ENCODE measurements at regions not wholly inside any gene's neighbourhood (a gene's known extent, or its start where the extent isn't known, plus 50 kb on each side); places are given as distances from the start of the nearest gene placed in this dataset.

GRCh38 chr1:212232090-212232489 lies 53.1 kb upstream of the PPP2R5A start:
- ChIA-PET POLR2A (no interaction called here), CTCF (no interaction called here)
- no peak for TF ChIP-seq CTCF (IDR thresholded peaks at IDR 0.05; ENCODE audit: low read depth, low read length)

GRCh38 chr1:212233321-212233720 lies 51.9 kb upstream of the PPP2R5A start:
- TF ChIP-seq CTCF (IDR thresholded peaks at IDR 0.05; ENCODE audit: low read depth, low read length): no peak
- ChIA-PET CTCF (no interaction called here), POLR2A (no interaction called here)
- Histone ChIP-seq H3K4me3 (ENCODE audit: low read depth, low read length) (no peak overlapping the region), H3K27ac (ENCODE audit: low read depth, low read length) (no peak overlapping the region), H3K9me3 (ENCODE audit: control insufficient read depth, insufficient read depth, low read length) (no peaks in the 10 kb centered on the region), H3K27me3 (ENCODE audit: control insufficient read depth, insufficient read depth, low read length) (no peaks in the 10 kb centered on the region)
- no peak for DNase-seq (ENCODE audit: low read depth, low spot score)

More at GRCh38 chr1:212232090-212232489, 53.1 kb upstream of the PPP2R5A start:
- no peak for DNase-seq (ENCODE audit: low read depth, low spot score)
- H3K27me3 ChIP-seq (ENCODE audit: control insufficient read depth, insufficient read depth, low read length): no peaks in the 10 kb centered on the region
- H3K27ac ChIP-seq (ENCODE audit: low read depth, low read length): no peak overlapping the region
- H3K4me3 ChIP-seq (ENCODE audit: low read depth, low read length): no peak overlapping the region
- no peaks in the 10 kb centered on the region for H3K9me3 ChIP-seq (ENCODE audit: control insufficient read depth, insufficient read depth, low read length)

DNA sequence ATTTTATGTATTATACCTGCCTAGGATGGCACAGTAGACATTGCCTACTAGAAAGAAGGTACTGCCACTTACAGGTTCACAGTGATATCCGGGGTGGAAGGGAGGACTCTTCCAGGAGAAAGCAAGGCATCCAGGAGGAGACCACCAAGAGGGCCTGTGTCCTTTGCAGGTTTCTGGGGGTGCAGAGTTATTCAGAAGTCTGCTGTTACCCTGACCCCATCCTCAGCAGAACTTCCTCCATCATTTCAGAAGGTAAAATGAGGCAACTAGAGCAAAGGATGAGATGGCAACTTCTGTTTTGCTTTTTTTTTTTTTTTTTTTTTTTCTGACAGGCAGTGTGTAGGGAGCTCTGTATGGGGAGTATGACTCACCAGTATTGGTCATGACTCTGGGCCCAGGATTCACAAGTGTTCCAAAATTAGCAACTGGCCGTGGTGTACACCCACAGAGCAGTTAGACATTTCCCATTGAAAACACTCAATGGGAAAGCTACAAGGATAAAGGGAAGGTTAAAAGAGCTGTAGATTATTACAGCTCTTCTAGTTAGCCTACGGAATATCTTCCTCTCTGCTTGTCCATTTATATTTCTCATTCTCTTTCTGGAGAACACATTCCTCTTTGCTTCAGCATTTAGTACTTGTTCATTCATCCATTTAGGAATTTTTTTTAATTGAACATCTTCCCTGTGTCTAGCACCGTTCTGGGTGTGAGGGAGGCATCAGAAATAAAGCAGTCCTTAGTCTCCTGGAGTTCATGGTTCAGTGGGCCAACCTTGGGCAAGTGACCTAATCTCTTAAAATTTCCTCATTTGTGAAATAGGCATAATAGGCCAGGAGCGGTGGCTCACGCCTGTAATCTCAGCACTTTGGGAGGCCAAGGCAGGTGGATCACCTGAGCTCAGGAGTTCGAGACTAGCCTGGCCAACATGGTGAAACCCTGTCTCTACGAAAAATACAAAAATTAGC lies 50.5 kb upstream of the PPP2R5A start:
- TF ChIP-seq CTCF (IDR thresholded peaks at IDR 0.05; ENCODE audit: low read depth, low read length): no peak

More for the DNA sequence above, 50.5 kb upstream of the PPP2R5A start:
- H3K4me3 ChIP-seq (ENCODE audit: low read depth, low read length): no peak overlapping the region
- no peaks in the 10 kb centered on the region for H3K9me3 ChIP-seq (ENCODE audit: control insufficient read depth, insufficient read depth, low read length)
- DNase-seq (ENCODE audit: low read depth, low spot score): peak; percentile 81
- POLR2A ChIA-PET: interaction anchor here (0.6 to 0.7 kb wide), 3 partner anchors 13 to 464 kb away, joined by 3 read pairs; no protein-coding TSS in a partner anchor
- peak overlapping the region; percentile 55 for H3K27ac ChIP-seq (ENCODE audit: low read depth, low read length)
- H3K27me3 ChIP-seq (ENCODE audit: control insufficient read depth, insufficient read depth, low read length): no peaks in the 10 kb centered on the region
- CTCF ChIA-PET: interaction anchor here (0.6 to 2.2 kb wide), 4 partner anchors 10 to 221 kb away, joined by 3 to 8 read pairs (median 3); no protein-coding TSS in a partner anchor
